Stomach (tissue), 4 donors: ENCODE measurements at regions not wholly inside any gene's neighbourhood (a gene's known extent, or its start where the extent isn't known, plus 50 kb on each side); places are given as distances from the start of the nearest gene placed in this dataset.

Source experiments
- EP300 ChIP-seq: sonication (generic); formaldehyde crosslinking; IDR thresholded peaks from one replicate; pipeline ENCODE4 v1.6.1; 2017; ENCODE audit warnings: antibody characterized with exemption
- POLR2A ChIP-seq, 4 donors: fragments of 450-650 bp; IDR thresholded peaks; one replicate each; pipeline ENCODE4 v1.6.1; 2016; ENCODE audit warnings: antibody characterized with exemption in 4 of 4, control low read depth in 2 of 4, mild to moderate bottlenecking in 1 of 4, moderate library complexity in 1 of 4
- POLR2AphosphoS5 ChIP-seq, 3 donors: sonication (generic); formaldehyde crosslinking; IDR thresholded peaks; one replicate each; pipeline ENCODE4 v1.6.1; 2016; ENCODE audit warnings: antibody characterized with exemption in 3 of 3
- TF ChIP-seq, protein P1 (sequence below), 7 experiments: fragments of 450-650 bp in 4 of 7; fragments of 200-600 bp in 3 of 7; sonication (generic) in 3 of 7; IDR thresholded peaks; one replicate each; pipeline ENCODE4 v1.5.1; 2016 to 2019; ENCODE audit warnings: antibody characterized with exemption in 7 of 7, control low read depth in 2 of 7, mild to moderate bottlenecking in 1 of 7

DNA sequence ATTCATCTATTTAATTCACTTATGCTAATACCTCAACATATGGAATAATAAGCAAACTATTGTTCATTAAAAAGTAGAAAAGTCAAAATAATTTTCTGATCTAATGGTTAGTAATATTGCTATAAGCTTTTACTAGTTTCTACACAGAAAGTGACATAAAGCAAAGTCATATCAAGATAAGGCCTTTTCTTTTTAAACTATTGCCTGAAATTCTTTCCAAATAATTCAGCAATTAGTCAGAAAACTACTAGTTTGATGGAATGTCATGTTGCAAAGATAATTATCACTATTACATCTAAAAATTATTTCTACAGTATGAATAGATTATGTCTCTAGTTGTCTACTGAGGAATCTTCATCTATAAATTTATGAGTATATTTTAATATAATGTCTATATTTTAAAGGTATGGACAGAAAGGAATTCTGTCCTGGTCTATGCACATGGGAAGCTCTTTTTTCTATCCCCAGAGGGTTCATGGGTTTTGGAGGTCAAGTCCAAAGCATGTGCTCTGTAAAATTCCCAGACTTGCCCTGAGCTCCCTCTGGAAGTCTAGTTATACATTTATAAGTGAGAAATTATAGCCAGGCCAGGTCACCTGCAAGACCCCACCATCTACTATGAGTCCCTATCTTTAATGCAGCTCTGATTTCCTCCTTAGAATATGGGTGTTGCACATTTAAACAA, 84.6 kb upstream of the DPYD start:
- TF ChIP-seq EP300, result no peak
- TF ChIP-seq POLR2A (IDR thresholded peaks at IDR 0.05), result no peak
- TF ChIP-seq, protein P1, sequence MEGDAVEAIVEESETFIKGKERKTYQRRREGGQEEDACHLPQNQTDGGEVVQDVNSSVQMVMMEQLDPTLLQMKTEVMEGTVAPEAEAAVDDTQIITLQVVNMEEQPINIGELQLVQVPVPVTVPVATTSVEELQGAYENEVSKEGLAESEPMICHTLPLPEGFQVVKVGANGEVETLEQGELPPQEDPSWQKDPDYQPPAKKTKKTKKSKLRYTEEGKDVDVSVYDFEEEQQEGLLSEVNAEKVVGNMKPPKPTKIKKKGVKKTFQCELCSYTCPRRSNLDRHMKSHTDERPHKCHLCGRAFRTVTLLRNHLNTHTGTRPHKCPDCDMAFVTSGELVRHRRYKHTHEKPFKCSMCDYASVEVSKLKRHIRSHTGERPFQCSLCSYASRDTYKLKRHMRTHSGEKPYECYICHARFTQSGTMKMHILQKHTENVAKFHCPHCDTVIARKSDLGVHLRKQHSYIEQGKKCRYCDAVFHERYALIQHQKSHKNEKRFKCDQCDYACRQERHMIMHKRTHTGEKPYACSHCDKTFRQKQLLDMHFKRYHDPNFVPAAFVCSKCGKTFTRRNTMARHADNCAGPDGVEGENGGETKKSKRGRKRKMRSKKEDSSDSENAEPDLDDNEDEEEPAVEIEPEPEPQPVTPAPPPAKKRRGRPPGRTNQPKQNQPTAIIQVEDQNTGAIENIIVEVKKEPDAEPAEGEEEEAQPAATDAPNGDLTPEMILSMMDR (IDR thresholded peaks at IDR 0.05), result no peak
- no peak for TF ChIP-seq POLR2AphosphoS5 (IDR thresholded peaks at IDR 0.05)
